ENCODE measurements at regions not wholly inside any gene's neighbourhood (a gene's known extent, or its start where the extent isn't known, plus 50 kb on each side); places are given as distances from the start of the nearest gene placed in this dataset.

GRCh38 chr2:220450846-220451245 lies 823.4 kb downstream of the SLC4A3 start:
- TF ChIP-seq EZH2phosphoT487 (IDR thresholded peaks at IDR 0.05; ENCODE audit: borderline replicate concordance) (no peak), CTCF (conservative IDR thresholded peaks at IDR 0.05; ENCODE audit: low read length) (no peak)

Measured in Loucy (cell line).